Ishikawa (cell line): ENCODE measurements at regions not wholly inside any gene's neighbourhood (a gene's known extent, or its start where the extent isn't known, plus 50 kb on each side); places are given as distances from the start of the nearest gene placed in this dataset.

ENCODE experiments used
- CEBPB ChIP-seq: IDR thresholded peaks from 2 replicates; pipeline ENCODE4 v1.6.1; 2012
- CREB1 ChIP-seq: IDR thresholded peaks from 2 replicates; pipeline ENCODE4 v1.6.1; 2012; ENCODE audit warnings: low read depth
- MAX ChIP-seq: IDR thresholded peaks from 2 replicates; pipeline ENCODE4 v1.6.1; 2012
- RAD21 ChIP-seq: IDR thresholded peaks from 2 replicates; pipeline ENCODE4 v1.6.1; 2012; ENCODE audit warnings: low read depth
- TAF1 ChIP-seq: IDR thresholded peaks from 2 replicates; pipeline ENCODE4 v1.6.1; 2012; ENCODE audit warnings: low read depth, mild to moderate bottlenecking
- TCF12 ChIP-seq: IDR thresholded peaks from 2 replicates; pipeline ENCODE4 v1.6.1; 2012; ENCODE audit warnings: low read depth
- TEAD4 ChIP-seq: IDR thresholded peaks from 2 replicates; pipeline ENCODE4 v1.6.1; 2012
- YY1 ChIP-seq: IDR thresholded peaks from 2 replicates; pipeline ENCODE4 v1.6.1; 2012; ENCODE audit warnings: low read depth
- ZBTB7A ChIP-seq: IDR thresholded peaks from 2 replicates; pipeline ENCODE4 v1.6.1; 2012; ENCODE audit warnings: low read depth
- TF ChIP-seq, protein P1 (sequence below): IDR thresholded peaks from 2 replicates; pipeline ENCODE4 v1.6.1; 2012; ENCODE audit warnings: low read depth, mild to moderate bottlenecking

GRCh38 chr6:3913958-3914337 lies 64.8 kb downstream of the FAM50B start:
- TF ChIP-seq YY1 (no peak), RAD21 (no peak), ZBTB7A (no peak), TEAD4 (no peak), CEBPB (no peak), MAX (no peak), TCF12 (no peak), TAF1 (no peak), CREB1 (no peak)
- TF ChIP-seq, protein P1, sequence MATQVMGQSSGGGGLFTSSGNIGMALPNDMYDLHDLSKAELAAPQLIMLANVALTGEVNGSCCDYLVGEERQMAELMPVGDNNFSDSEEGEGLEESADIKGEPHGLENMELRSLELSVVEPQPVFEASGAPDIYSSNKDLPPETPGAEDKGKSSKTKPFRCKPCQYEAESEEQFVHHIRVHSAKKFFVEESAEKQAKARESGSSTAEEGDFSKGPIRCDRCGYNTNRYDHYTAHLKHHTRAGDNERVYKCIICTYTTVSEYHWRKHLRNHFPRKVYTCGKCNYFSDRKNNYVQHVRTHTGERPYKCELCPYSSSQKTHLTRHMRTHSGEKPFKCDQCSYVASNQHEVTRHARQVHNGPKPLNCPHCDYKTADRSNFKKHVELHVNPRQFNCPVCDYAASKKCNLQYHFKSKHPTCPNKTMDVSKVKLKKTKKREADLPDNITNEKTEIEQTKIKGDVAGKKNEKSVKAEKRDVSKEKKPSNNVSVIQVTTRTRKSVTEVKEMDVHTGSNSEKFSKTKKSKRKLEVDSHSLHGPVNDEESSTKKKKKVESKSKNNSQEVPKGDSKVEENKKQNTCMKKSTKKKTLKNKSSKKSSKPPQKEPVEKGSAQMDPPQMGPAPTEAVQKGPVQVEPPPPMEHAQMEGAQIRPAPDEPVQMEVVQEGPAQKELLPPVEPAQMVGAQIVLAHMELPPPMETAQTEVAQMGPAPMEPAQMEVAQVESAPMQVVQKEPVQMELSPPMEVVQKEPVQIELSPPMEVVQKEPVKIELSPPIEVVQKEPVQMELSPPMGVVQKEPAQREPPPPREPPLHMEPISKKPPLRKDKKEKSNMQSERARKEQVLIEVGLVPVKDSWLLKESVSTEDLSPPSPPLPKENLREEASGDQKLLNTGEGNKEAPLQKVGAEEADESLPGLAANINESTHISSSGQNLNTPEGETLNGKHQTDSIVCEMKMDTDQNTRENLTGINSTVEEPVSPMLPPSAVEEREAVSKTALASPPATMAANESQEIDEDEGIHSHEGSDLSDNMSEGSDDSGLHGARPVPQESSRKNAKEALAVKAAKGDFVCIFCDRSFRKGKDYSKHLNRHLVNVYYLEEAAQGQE = no peak
